Liver (tissue), 7 donors: ENCODE measurements at regions not wholly inside any gene's neighbourhood (a gene's known extent, or its start where the extent isn't known, plus 50 kb on each side); places are given as distances from the start of the nearest gene placed in this dataset.

ENCODE experiments used
- DNase-seq: peaks from one replicate; pipeline ENCODE4 v3.0.0-alpha.2; 2017; ENCODE audit warnings: low spot score
- H3K27ac ChIP-seq, 2 donors: one replicate each; pipeline ENCODE4 v1.7.0; 2013; ENCODE audit warnings: inconsistent platforms in 2 of 2, low read length in 2 of 2, control low read depth in 1 of 2, low read depth in 1 of 2, mild to moderate bottlenecking in 1 of 2
- H3K27me3 ChIP-seq, 4 donors: one replicate each; pipeline versions ENCODE4 v1.6.1 to v1.7.0; 2013; ENCODE audit warnings: low read length in 3 of 4, inconsistent platforms in 1 of 4, mild to moderate bottlenecking in 1 of 4, moderate library complexity in 1 of 4; ENCODE audit not compliant: control insufficient read depth in 4 of 4, insufficient read depth in 4 of 4
- H3K36me3 ChIP-seq, 4 donors: one replicate each; pipeline versions ENCODE4 v1.6.1 to v1.7.0; 2013; ENCODE audit warnings: low read length in 3 of 4, mild to moderate bottlenecking in 3 of 4, low read depth in 1 of 4, moderate library complexity in 1 of 4; ENCODE audit not compliant: control insufficient read depth in 4 of 4, insufficient read depth in 3 of 4
- H3K4me1 ChIP-seq, 4 donors: one replicate each; pipeline versions ENCODE4 v1.6.1 to v1.7.0; 2013; ENCODE audit warnings: low read length in 3 of 4, mild to moderate bottlenecking in 3 of 4, moderate library complexity in 1 of 4; ENCODE audit not compliant: control insufficient read depth in 4 of 4, insufficient read depth in 4 of 4
- H3K4me3 ChIP-seq, 3 donors: one replicate each; pipeline versions ENCODE4 v1.6.1 to v1.7.0; 2013; ENCODE audit warnings: low read length in 3 of 3, control low read depth in 1 of 3, low read depth in 1 of 3, mild to moderate bottlenecking in 1 of 3
- H3K9ac ChIP-seq, 2 donors: one replicate each; pipeline ENCODE4 v1.7.0; 2013; ENCODE audit warnings: low read length in 2 of 2, mild to moderate bottlenecking in 2 of 2, moderate library complexity in 2 of 2, control low read depth in 1 of 2, low read depth in 1 of 2
- H3K9me3 ChIP-seq, 4 donors: one replicate each; pipeline versions ENCODE4 v1.6.1 to v1.7.0; 2013; ENCODE audit warnings: low read length in 3 of 4; ENCODE audit not compliant: control insufficient read depth in 4 of 4
- FOXA1 ChIP-seq: IDR thresholded peaks from 2 replicates; pipeline ENCODE4 v1.6.1; 2016; ENCODE audit warnings: antibody characterized with exemption
- FOXA2 ChIP-seq: IDR thresholded peaks from 2 replicates; pipeline ENCODE4 v1.6.1; 2016; ENCODE audit warnings: antibody characterized with exemption
- HNF4A ChIP-seq, 2 donors: conservative IDR thresholded peaks; 2 replicates each; pipeline ENCODE4 v1.6.1; 2016; ENCODE audit warnings: antibody characterized with exemption in 2 of 2, mild to moderate bottlenecking in 2 of 2
- HNF4G ChIP-seq: IDR thresholded peaks from 2 replicates; pipeline ENCODE4 v1.6.1; 2016; ENCODE audit warnings: antibody characterized with exemption
- JUND ChIP-seq, 2 donors: IDR thresholded peaks; 2 replicates each; pipeline ENCODE4 v1.6.1; 2016; ENCODE audit warnings: antibody characterized with exemption in 2 of 2
- NR2F2 ChIP-seq: IDR thresholded peaks from 2 replicates; pipeline ENCODE4 v1.6.1; 2016; ENCODE audit warnings: antibody characterized with exemption
- RAD21 ChIP-seq, 2 donors: IDR thresholded peaks; 2 replicates each; pipeline ENCODE4 v1.6.1; 2016; ENCODE audit warnings: antibody characterized with exemption in 2 of 2, mild to moderate bottlenecking in 2 of 2
- RXRA ChIP-seq, 2 donors: IDR thresholded peaks; 2 replicates each; pipeline ENCODE4 v1.6.1; 2017 to 2018; ENCODE audit warnings: antibody characterized with exemption in 2 of 2, mild to moderate bottlenecking in 1 of 2
- TAF1 ChIP-seq: conservative IDR thresholded peaks from 2 replicates; pipeline ENCODE4 v1.6.1; 2016; ENCODE audit warnings: antibody characterized with exemption, mild to moderate bottlenecking
- WGBS: extraction: QIAGEN DNeasy Blood & Tissue Kit; methylation state at CpG from one replicate; pipeline ENCODE4 v1.1.7; 2013; 5-methylcytosine and 5-hydroxymethylcytosine counted together
- TF ChIP-seq, protein P1 (sequence below): IDR thresholded peaks from 2 replicates; pipeline ENCODE4 v1.6.1; 2016; ENCODE audit warnings: antibody characterized with exemption
- TF ChIP-seq, protein P2 (sequence below): IDR thresholded peaks from 2 replicates; pipeline ENCODE4 v1.6.1; 2016; ENCODE audit warnings: antibody characterized with exemption
- TF ChIP-seq, protein P3 (sequence below): IDR thresholded peaks from 2 replicates; pipeline ENCODE4 v1.6.1; 2016; ENCODE audit warnings: antibody characterized with exemption
- TF ChIP-seq, protein P4 (sequence below): IDR thresholded peaks from 2 replicates; pipeline ENCODE4 v1.6.1; 2016; ENCODE audit warnings: antibody characterized with exemption, mild to moderate bottlenecking
- donor health status: healthy.
- donor health status: healthy.
- donor health status: healthy.
- donor health status: healthy.

DNA sequence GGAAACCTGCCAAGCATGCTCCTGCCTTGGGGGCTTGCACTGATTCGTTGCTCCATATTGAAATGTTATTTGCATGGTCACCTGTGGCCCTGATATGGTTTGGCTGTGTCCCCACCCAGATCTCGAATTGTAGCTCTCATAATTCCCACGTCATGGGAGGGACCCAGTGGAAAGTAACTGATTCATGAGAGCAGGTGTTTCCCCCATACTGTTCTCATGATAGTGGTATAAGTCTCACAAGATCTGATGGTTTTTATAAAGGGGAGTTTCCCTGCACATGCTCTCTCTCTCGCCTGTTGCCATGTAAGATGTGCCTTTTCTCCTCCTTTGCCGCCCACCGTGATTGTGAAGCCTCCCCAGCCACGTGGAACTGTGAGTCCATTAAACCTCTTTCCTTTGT is 402.4 kb downstream of the ETS1 start:
- 77% methylated on average over 7 of the region's 7 CpGs for WGBS
- TF ChIP-seq FOXA1, result no peak
- TF ChIP-seq JUND (IDR thresholded peaks at IDR 0.05), result no peak
- TF ChIP-seq, protein P1, sequence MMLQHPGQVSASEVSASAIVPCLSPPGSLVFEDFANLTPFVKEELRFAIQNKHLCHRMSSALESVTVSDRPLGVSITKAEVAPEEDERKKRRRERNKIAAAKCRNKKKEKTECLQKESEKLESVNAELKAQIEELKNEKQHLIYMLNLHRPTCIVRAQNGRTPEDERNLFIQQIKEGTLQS, result no peak
- TF ChIP-seq RAD21 (IDR thresholded peaks at IDR 0.05), result no peak
- TF ChIP-seq, protein P2, sequence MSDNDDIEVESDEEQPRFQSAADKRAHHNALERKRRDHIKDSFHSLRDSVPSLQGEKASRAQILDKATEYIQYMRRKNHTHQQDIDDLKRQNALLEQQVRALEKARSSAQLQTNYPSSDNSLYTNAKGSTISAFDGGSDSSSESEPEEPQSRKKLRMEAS, result no peak
- TF ChIP-seq FOXA2, result no peak
- TF ChIP-seq HNF4A (conservative IDR thresholded peaks at IDR 0.05), result no peak
- TF ChIP-seq, protein P3, sequence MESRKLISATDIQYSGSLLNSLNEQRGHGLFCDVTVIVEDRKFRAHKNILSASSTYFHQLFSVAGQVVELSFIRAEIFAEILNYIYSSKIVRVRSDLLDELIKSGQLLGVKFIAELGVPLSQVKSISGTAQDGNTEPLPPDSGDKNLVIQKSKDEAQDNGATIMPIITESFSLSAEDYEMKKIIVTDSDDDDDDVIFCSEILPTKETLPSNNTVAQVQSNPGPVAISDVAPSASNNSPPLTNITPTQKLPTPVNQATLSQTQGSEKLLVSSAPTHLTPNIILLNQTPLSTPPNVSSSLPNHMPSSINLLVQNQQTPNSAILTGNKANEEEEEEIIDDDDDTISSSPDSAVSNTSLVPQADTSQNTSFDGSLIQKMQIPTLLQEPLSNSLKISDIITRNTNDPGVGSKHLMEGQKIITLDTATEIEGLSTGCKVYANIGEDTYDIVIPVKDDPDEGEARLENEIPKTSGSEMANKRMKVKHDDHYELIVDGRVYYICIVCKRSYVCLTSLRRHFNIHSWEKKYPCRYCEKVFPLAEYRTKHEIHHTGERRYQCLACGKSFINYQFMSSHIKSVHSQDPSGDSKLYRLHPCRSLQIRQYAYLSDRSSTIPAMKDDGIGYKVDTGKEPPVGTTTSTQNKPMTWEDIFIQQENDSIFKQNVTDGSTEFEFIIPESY, result no peak
- TF ChIP-seq NR2F2, result no peak
- TF ChIP-seq RXRA (IDR thresholded peaks at IDR 0.05), result no peak
- no peak for TF ChIP-seq TAF1
- TF ChIP-seq, protein P4, sequence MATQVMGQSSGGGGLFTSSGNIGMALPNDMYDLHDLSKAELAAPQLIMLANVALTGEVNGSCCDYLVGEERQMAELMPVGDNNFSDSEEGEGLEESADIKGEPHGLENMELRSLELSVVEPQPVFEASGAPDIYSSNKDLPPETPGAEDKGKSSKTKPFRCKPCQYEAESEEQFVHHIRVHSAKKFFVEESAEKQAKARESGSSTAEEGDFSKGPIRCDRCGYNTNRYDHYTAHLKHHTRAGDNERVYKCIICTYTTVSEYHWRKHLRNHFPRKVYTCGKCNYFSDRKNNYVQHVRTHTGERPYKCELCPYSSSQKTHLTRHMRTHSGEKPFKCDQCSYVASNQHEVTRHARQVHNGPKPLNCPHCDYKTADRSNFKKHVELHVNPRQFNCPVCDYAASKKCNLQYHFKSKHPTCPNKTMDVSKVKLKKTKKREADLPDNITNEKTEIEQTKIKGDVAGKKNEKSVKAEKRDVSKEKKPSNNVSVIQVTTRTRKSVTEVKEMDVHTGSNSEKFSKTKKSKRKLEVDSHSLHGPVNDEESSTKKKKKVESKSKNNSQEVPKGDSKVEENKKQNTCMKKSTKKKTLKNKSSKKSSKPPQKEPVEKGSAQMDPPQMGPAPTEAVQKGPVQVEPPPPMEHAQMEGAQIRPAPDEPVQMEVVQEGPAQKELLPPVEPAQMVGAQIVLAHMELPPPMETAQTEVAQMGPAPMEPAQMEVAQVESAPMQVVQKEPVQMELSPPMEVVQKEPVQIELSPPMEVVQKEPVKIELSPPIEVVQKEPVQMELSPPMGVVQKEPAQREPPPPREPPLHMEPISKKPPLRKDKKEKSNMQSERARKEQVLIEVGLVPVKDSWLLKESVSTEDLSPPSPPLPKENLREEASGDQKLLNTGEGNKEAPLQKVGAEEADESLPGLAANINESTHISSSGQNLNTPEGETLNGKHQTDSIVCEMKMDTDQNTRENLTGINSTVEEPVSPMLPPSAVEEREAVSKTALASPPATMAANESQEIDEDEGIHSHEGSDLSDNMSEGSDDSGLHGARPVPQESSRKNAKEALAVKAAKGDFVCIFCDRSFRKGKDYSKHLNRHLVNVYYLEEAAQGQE, result no peak
- H3K36me3 ChIP-seq, result no peaks in the 10 kb centered on the region

DNA sequence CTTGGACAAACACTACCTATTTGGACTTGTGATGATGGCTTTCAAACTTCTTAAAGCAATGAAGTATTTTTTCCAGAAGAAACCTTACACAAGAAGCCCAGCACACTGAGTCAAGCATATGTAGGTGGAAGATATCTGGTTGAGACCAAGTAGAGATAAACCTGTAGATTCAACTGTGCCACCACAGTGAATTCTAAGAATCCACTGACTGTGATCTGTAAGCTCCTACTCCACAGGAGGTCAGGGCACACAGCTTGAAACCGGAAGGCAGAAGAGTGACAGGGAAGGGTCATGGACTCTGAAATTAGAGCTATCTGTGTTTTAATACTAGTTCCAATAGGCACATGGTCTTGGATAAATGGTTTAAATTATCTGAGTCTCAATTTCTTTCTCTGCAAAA is 404.5 kb downstream of the ETS1 start:
- no peaks in the 10 kb centered on the region for H3K36me3 ChIP-seq
- no peak overlapping the region for H3K9ac ChIP-seq
- peaks cover 0 to 2% (median 0%) of the 10 kb centered on the region in 4 donors for H3K9me3 ChIP-seq
- H3K27me3 ChIP-seq, result no peaks in the 10 kb centered on the region
- WGBS, result 68% methylated on average over 1 of the region's 1 CpG
- TF ChIP-seq RAD21 (IDR thresholded peaks at IDR 0.05), result no peak
- no peak for TF ChIP-seq RXRA (IDR thresholded peaks at IDR 0.05)
- TF ChIP-seq, protein P2, result no peak
- no peak for TF ChIP-seq HNF4G
- TF ChIP-seq TAF1, result no peak
- no peak overlapping the region for H3K27ac ChIP-seq
- no peak overlapping the region for H3K4me3 ChIP-seq
- DNase-seq, result no peak
- H3K4me1 ChIP-seq, result no peaks in the 10 kb centered on the region

More for the DNA sequence above, 402.4 kb downstream of the ETS1 start:
- Histone ChIP-seq H3K27ac (no peak overlapping the region), H3K27me3 (no peaks in the 10 kb centered on the region), H3K9me3 (peaks cover 0 to 2% (median 0%) of the 10 kb centered on the region in 4 donors), H3K9ac (no peak overlapping the region), H3K4me1 (no peaks in the 10 kb centered on the region), H3K4me3 (no peak overlapping the region)
- no peak for DNase-seq
